ENCODE measurements at regions not wholly inside any gene's neighbourhood (a gene's known extent, or its start where the extent isn't known, plus 50 kb on each side); places are given as distances from the start of the nearest gene placed in this dataset.

- TF ChIP-seq SUZ12 (IDR thresholded peaks at IDR 0.05) (no peak), FOXM1 (IDR thresholded peaks at IDR 0.05; ENCODE audit: borderline replicate concordance) (no peak), SP1 (IDR thresholded peaks at IDR 0.05) (no peak), TARDBP (IDR thresholded peaks at IDR 0.05) (no peak), ZNF384 (IDR thresholded peaks at IDR 0.05) (no peak), FOXK2 (IDR thresholded peaks at IDR 0.05) (no peak), FOXA1 (IDR thresholded peaks at IDR 0.05) (no peak), BHLHE40 (IDR thresholded peaks at IDR 0.05; ENCODE audit: borderline replicate concordance) (no peak), NFRKB (IDR thresholded peaks at IDR 0.05) (no peak), HDGF (IDR thresholded peaks at IDR 0.05; ENCODE audit: borderline replicate concordance) (no peak), L3MBTL2 (conservative IDR thresholded peaks at IDR 0.05) (no peak), ELF4 (IDR thresholded peaks at IDR 0.05) (no peak), CTBP1 (IDR thresholded peaks at IDR 0.05; ENCODE audit: borderline replicate concordance) (no peak)
- TF ChIP-seq, protein P1, sequence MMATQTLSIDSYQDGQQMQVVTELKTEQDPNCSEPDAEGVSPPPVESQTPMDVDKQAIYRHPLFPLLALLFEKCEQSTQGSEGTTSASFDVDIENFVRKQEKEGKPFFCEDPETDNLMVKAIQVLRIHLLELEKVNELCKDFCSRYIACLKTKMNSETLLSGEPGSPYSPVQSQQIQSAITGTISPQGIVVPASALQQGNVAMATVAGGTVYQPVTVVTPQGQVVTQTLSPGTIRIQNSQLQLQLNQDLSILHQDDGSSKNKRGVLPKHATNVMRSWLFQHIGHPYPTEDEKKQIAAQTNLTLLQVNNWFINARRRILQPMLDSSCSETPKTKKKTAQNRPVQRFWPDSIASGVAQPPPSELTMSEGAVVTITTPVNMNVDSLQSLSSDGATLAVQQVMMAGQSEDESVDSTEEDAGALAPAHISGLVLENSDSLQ (IDR thresholded peaks at IDR 0.05), result no peak
Measured at GRCh38 chr1:4083231-4084047, 183.4 kb upstream of the C1orf174 start.
